ENCODE measurements at regions not wholly inside any gene's neighbourhood (a gene's known extent, or its start where the extent isn't known, plus 50 kb on each side); places are given as distances from the start of the nearest gene placed in this dataset.

GRCh38 chr6:43930440-43931154 lies 160.6 kb downstream of the VEGFA start:
- no peak for TF ChIP-seq CTCF (IDR thresholded peaks at IDR 0.05; ENCODE audit: borderline replicate concordance, extremely low read depth, low read length, poor library complexity, severe bottlenecking)
- TF ChIP-seq EZH2 (IDR thresholded peaks at IDR 0.05; ENCODE audit: borderline replicate concordance, low read depth, low read length, severe bottlenecking): no peak

All from DND-41 (cell line).